GM12878 (cell line): ENCODE measurements at regions not wholly inside any gene's neighbourhood (a gene's known extent, or its start where the extent isn't known, plus 50 kb on each side); places are given as distances from the start of the nearest gene placed in this dataset.

Source experiments
- ATAC-seq: fragments of 200-7000 bp; cut with Tn5 transposase; 3 replicates; pipeline ENCODE4 v1.9.1; 2020; ENCODE audit warnings: mild to moderate bottlenecking, moderate library complexity
- BruUV-seq: library from RNA; stranded (reverse); fragments of 400-500 nt; replicated peaks from 2 replicates; lab custom pipeline; 2021; lab: Mats Ljungman, UMichigan
- CTCF ChIA-PET: fragments of 300-600 bp; sonication (Branson Sonifier 250); formaldehyde crosslinking; extraction: SDS; loops from one replicate; lab custom pipeline; 2021; ENCODE audit warnings: inconsistent platforms; lab: Yijun Ruan, JAX
- POLR2A ChIA-PET: fragments of 350-600 bp; formaldehyde crosslinking; extraction: SDS; loops from one replicate; lab custom pipeline; 2021; ENCODE audit warnings: inconsistent platforms; lab: Charles Lee
- RAD21 ChIA-PET: fragments of 300-600 bp; sonication (Branson Sonifier 250); formaldehyde crosslinking; loops from one replicate; lab custom pipeline; 2023; ENCODE audit warnings: antibody characterized with exemption; ENCODE audit not compliant: unreplicated experiment; lab: Charles Lee
- SMC1A ChIA-PET: fragments of 300-600 bp; sonication (Branson Sonifier 250); formaldehyde crosslinking; loops from one replicate; lab custom pipeline; 2023; ENCODE audit not compliant: unreplicated experiment, uncharacterized antibody; lab: Charles Lee
- DNase-seq: peaks from one replicate; pipeline ENCODE4 v3.0.0-alpha.2; 2011; ENCODE audit warnings: low read depth, low spot score
- FAIRE-seq: peaks from 3 replicates; lab custom pipeline; 2011; peaks lifted over from hg19 to GRCh38; lab: Jason Lieb, UNC
- H2AFZ ChIP-seq: 2 replicates; pipeline ENCODE4 v1.6.0; 2011; ENCODE audit warnings: low read depth, low read length, control low read depth; ENCODE audit not compliant: control insufficient read depth
- H3K27ac ChIP-seq: 2 replicates; pipeline ENCODE4 v1.5.1; 2011; ENCODE audit warnings: control low read depth; ENCODE audit not compliant: control insufficient read depth, insufficient read depth
- H3K27me3 ChIP-seq, 2 experiments: replicated peaks in 1 of 2; 2 replicates each; pipeline versions ENCODE4 v1.6.0 to v1.6.1; 2011; ENCODE audit warnings: low read length in 1 of 2; ENCODE audit not compliant: control insufficient read depth in 2 of 2, insufficient read depth in 2 of 2
- H3K36me3 ChIP-seq, 2 experiments: 2 replicates each; pipeline ENCODE4 v1.5.1; 2011; ENCODE audit warnings: low read length in 1 of 2; ENCODE audit not compliant: control insufficient read depth in 2 of 2, insufficient read depth in 2 of 2
- H3K4me1 ChIP-seq: 2 replicates; pipeline ENCODE4 v1.6.1; 2011; ENCODE audit warnings: mild to moderate bottlenecking, low read length, moderate library complexity, mixed read lengths; ENCODE audit not compliant: control insufficient read depth, insufficient read depth
- H3K4me2 ChIP-seq: 2 replicates; pipeline ENCODE4 v1.6.0; 2011; ENCODE audit warnings: control low read depth; ENCODE audit not compliant: control insufficient read depth, insufficient read depth
- H3K4me3 ChIP-seq: fragments of 200-600 bp; sonication (generic); 2 replicates; pipeline ENCODE4 v1.5.1; 2016
- H3K79me2 ChIP-seq: 2 replicates; pipeline ENCODE4 v1.6.0; 2011; ENCODE audit warnings: low read length; ENCODE audit not compliant: control insufficient read depth, insufficient read depth
- H3K9ac ChIP-seq: 2 replicates; pipeline ENCODE4 v1.8.0; 2011; ENCODE audit warnings: low read length, control low read depth, mixed read lengths; ENCODE audit not compliant: control insufficient read depth, insufficient read depth
- H3K9me3 ChIP-seq: replicated peaks from 3 replicates; pipeline ENCODE4 v1.5.1; 2011; ENCODE audit warnings: mild to moderate bottlenecking, low read length; ENCODE audit not compliant: control insufficient read depth, insufficient read depth
- H4K20me1 ChIP-seq: 2 replicates; pipeline ENCODE4 v1.6.0; 2011; ENCODE audit not compliant: control insufficient read depth, insufficient read depth
- CBX3 ChIP-seq: fragments of 200-600 bp; sonication (generic); IDR thresholded peaks from 2 replicates; pipeline ENCODE4 v1.6.1; 2016; ENCODE audit warnings: low read depth, borderline replicate concordance
- CHD4 ChIP-seq: fragments of 200-600 bp; sonication (generic); IDR thresholded peaks from 2 replicates; pipeline ENCODE4 v1.6.1; 2016; ENCODE audit warnings: mild to moderate bottlenecking
- HDGF ChIP-seq: fragments of 450-650 bp; IDR thresholded peaks from 2 replicates; pipeline ENCODE4 v1.6.1; 2016; ENCODE audit warnings: antibody characterized with exemption
- JUNB ChIP-seq: IDR thresholded peaks from 2 replicates; pipeline ENCODE4 v1.6.1; 2016; ENCODE audit warnings: antibody characterized with exemption, mild to moderate bottlenecking
- WGBS: methylation state at CpG from one replicate; pipeline ENCODE4 v1.1.6; 2016; ENCODE audit warnings: low lambda C conversion rate; ENCODE audit not compliant: insufficient replicate concordance, insufficient coverage; ENCODE audit errors: missing lambda C conversion rate; 5-methylcytosine and 5-hydroxymethylcytosine counted together
- in situ Hi-C: fragments of 300-500 bp; cut with MboI; formaldehyde crosslinking; loops from 9 replicates; pipeline ENCODE4 v1.14.3; 2018; ENCODE audit warnings: mixed read lengths
- intact Hi-C: fragments of 100-400 bp; cut with micrococcal nuclease; formaldehyde crosslinking; loops from one replicate; pipeline ENCODE4 v1.14.2; 2022; ENCODE audit not compliant: unreplicated experiment

- POLR2A ChIA-PET, result no interaction called here
- in situ Hi-C loops, result no loop called here
- no peak overlapping the region for H3K4me2 ChIP-seq
- H3K27me3 ChIP-seq, result no peaks in the 10 kb centered on the region
- no peak overlapping the region for H3K27ac ChIP-seq
- H4K20me1 ChIP-seq, result no peaks in the 10 kb centered on the region
- H3K4me1 ChIP-seq, result no peaks in the 10 kb centered on the region
- H3K79me2 ChIP-seq, result no peaks in the 10 kb centered on the region
- no peak for FAIRE-seq
- SMC1A ChIA-PET, result no interaction called here
- no peaks in the 10 kb centered on the region for H3K36me3 ChIP-seq
- H3K4me3 ChIP-seq, result no peak overlapping the region
- intact Hi-C loops, result no loop called here
- no peak for TF ChIP-seq HDGF
- TF ChIP-seq, all 136 proteins: peak for 0
- no peak overlapping the region for H3K9ac ChIP-seq
- no peaks in the 10 kb centered on the region for H3K9me3 ChIP-seq
- RAD21 ChIA-PET, result no interaction called here
- CTCF ChIA-PET, result no interaction called here
- no peak overlapping the region for H2AFZ ChIP-seq
- DNase-seq, result no peak
- 18% methylated on average over 5 of the region's 5 CpGs for WGBS
- BruUV-seq, result no TSS peak
- ATAC-seq, result no peak
These were observed 151.6 kb upstream of the TAPT1 start for GRCh38 chr4:16377887-16378286.

GRCh38 chr4:16365036-16365569 lies 138.8 kb upstream of the TAPT1 start:
- ChIA-PET RAD21 (no interaction called here), SMC1A (no interaction called here), POLR2A (interaction anchor here (0.6 kb wide), 1 partner anchor 129 kb away, joined by 7 read pairs; no protein-coding TSS in a partner anchor), CTCF (no interaction called here)
- DNase-seq (no peak), FAIRE-seq (no peak), ATAC-seq (no peak)
- WGBS, result 33% methylated on average over 5 of the region's 5 CpGs
- Histone ChIP-seq H3K4me1 (no peaks in the 10 kb centered on the region), H3K4me2 (no peak overlapping the region), H3K9ac (no peak overlapping the region), H4K20me1 (no peaks in the 10 kb centered on the region), H3K27ac (no peak overlapping the region), H3K4me3 (no peak overlapping the region), H3K27me3 (no peaks in the 10 kb centered on the region), H3K79me2 (no peaks in the 10 kb centered on the region), H3K9me3 (no peaks in the 10 kb centered on the region), H2AFZ (no peak overlapping the region), H3K36me3 (no peaks in the 10 kb centered on the region)
- TF ChIP-seq JUNB (no peak), CHD4 (no peak), CBX3 (no peak)
- intact Hi-C loops, result no loop called here
- no TSS peak for BruUV-seq
- in situ Hi-C loops, result no loop called here
